Nephron progenitor cell (in vitro differentiated cells): ENCODE measurements at regions not wholly inside any gene's neighbourhood (a gene's known extent, or its start where the extent isn't known, plus 50 kb on each side); places are given as distances from the start of the nearest gene placed in this dataset.

Experiments used
- DNase-seq: peaks from one replicate; pipeline ENCODE4 v3.0.0; 2021
- H3K27ac Mint-ChIP-seq: 2 replicates; pipeline ENCODE4 v1.8.0; 2021; ENCODE audit warnings: mild to moderate bottlenecking, moderate library complexity, mixed read lengths
- H3K27me3 Mint-ChIP-seq: 2 replicates; pipeline ENCODE4 v1.8.0; 2021; ENCODE audit warnings: mild to moderate bottlenecking, low read depth, mixed read lengths; ENCODE audit not compliant: poor library complexity
- H3K36me3 Mint-ChIP-seq: 2 replicates; pipeline ENCODE4 v1.8.0; 2021; ENCODE audit warnings: low read depth, mixed read lengths
- H3K4me1 Mint-ChIP-seq: 2 replicates; pipeline ENCODE4 v1.8.0; 2021; ENCODE audit warnings: mixed read lengths
- H3K4me3 Mint-ChIP-seq: 2 replicates; pipeline ENCODE4 v1.8.0; 2021; ENCODE audit warnings: mild to moderate bottlenecking, moderate library complexity, mixed read lengths
- H3K9me3 Mint-ChIP-seq: 2 replicates; pipeline ENCODE4 v1.8.0; 2021; ENCODE audit warnings: mild to moderate bottlenecking, moderate library complexity, mixed read lengths
- TF ChIP-seq, protein P1 (sequence below): fragments of 200-600 bp; sonication (generic); IDR thresholded peaks from 2 replicates; pipeline ENCODE4 v1.5.0; 2021; ENCODE audit warnings: antibody characterized with exemption

DNA sequence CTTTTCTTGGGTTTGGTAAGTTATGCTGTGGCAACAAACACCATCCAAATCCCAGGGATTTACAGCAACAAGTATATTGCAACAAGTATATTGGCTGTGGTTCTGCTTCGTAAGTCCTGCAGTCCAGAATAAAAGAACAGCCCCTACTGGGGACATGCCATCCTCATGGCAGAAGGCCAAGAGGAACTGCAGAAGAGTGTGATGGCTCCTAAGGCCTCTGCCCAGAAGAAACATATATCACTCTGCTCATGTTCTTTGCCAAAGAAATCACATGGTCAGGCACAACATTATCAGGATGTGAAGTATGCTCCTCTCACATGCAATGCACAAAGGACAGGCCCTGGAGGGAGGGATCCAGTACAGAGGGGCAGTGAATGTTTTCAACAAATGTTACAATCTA, 159.6 kb upstream of the TAS2R1 start:
- TF ChIP-seq, protein P1, sequence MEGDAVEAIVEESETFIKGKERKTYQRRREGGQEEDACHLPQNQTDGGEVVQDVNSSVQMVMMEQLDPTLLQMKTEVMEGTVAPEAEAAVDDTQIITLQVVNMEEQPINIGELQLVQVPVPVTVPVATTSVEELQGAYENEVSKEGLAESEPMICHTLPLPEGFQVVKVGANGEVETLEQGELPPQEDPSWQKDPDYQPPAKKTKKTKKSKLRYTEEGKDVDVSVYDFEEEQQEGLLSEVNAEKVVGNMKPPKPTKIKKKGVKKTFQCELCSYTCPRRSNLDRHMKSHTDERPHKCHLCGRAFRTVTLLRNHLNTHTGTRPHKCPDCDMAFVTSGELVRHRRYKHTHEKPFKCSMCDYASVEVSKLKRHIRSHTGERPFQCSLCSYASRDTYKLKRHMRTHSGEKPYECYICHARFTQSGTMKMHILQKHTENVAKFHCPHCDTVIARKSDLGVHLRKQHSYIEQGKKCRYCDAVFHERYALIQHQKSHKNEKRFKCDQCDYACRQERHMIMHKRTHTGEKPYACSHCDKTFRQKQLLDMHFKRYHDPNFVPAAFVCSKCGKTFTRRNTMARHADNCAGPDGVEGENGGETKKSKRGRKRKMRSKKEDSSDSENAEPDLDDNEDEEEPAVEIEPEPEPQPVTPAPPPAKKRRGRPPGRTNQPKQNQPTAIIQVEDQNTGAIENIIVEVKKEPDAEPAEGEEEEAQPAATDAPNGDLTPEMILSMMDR, result no peak
- Mint-ChIP-seq H3K4me1 (peaks cover 19% of the 10 kb centered on the region), H3K27ac (no peak overlapping the region), H3K36me3 (no peaks in the 10 kb centered on the region), H3K9me3 (no peaks in the 10 kb centered on the region), H3K4me3 (no peak overlapping the region), H3K27me3 (no peaks in the 10 kb centered on the region)
- DNase-seq, result no peak

DNA sequence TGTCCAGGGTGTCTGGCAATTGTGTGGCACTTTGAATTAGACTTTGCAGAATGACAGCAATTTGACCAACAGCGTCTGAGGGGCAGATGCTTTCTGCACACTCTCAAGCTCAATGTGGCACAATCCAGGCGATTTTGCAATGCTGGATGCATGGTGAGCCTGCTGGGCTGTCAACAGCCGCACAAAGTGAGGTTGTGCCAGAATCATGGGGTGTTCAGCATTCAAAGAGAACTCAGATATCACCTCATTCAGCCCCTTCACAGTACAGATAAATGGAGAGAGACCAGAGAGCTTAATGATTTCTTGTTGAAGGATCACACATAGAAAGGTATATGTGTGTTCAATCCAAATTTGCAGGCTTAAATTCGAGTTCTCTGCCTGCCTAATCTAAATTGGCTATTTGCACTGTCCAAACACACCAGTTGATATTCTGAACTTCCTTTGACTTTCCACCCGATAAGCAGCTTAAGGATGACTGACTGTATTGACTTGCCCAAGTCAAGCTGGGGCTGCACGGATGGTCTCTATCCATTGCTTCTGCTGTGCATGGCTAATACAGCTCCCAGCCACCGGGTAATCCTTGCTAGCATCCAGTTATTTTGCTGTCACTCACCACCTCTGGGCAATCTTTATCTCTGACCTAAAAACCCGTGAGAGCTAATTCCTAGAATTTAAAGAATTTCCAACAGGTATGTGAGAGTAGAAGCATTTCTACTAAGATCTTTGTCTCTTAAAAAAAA, 157.9 kb upstream of the TAS2R1 start:
- Mint-ChIP-seq H3K36me3 (no peaks in the 10 kb centered on the region), H3K27ac (no peak overlapping the region), H3K27me3 (no peaks in the 10 kb centered on the region), H3K9me3 (no peaks in the 10 kb centered on the region), H3K4me3 (no peak overlapping the region), H3K4me1 (peaks cover 12% of the 10 kb centered on the region)
- TF ChIP-seq, protein P1, result no peak
- DNase-seq, result no peak

DNA sequence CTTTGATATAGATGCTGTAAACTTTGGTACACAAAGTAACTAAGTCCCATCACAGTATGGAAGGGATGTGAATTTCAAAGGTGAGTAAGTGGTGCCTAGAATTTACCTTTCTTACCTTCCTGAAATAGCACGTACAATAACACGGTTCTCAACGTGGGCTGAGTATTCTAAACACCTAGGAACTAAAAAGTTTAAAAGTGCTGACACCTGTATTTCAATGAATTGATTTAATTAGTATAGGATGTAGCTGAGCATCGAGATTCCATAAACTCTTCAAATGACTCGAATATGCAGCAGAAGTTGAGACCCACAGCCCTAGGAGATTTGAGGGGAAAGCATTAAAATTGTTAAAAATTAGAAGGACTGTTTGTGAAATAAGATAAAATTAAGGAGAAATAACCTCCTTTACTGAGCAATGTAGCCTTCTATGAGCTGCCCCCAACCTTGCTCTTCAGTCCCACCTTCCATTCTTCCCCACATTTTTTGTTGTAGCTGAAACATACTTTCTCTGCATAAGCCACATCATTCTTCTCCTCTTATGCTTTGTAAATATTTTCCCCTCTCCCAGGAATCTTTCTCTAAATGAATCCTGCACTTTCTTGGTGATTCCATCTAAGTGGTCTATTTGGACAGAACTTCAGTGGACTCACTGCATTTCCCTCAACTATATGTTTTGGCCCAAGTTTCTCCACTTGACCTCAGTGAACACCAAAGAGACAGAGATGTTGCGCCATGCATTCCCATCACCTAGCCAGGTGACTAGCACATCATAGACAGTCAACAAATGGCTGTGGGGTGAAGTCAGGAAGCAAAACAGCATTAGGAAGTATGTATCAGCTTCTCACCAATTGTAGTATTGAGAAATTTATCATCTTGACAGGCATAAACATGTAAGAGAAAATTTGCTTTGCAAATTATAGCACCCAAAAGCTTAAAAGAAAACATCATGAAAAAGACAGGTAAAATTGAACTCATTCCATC, 156.5 kb upstream of the TAS2R1 start:
- H3K36me3 Mint-ChIP-seq, result peaks cover 3% of the 10 kb centered on the region
- peaks cover 18% of the 10 kb centered on the region for H3K4me1 Mint-ChIP-seq
- TF ChIP-seq, protein P1, result no peak
- H3K27me3 Mint-ChIP-seq, result no peaks in the 10 kb centered on the region
- H3K4me3 Mint-ChIP-seq, result no peak overlapping the region
- no peak overlapping the region for H3K27ac Mint-ChIP-seq
- H3K9me3 Mint-ChIP-seq, result peaks cover 3% of the 10 kb centered on the region
- no peak for DNase-seq

DNA sequence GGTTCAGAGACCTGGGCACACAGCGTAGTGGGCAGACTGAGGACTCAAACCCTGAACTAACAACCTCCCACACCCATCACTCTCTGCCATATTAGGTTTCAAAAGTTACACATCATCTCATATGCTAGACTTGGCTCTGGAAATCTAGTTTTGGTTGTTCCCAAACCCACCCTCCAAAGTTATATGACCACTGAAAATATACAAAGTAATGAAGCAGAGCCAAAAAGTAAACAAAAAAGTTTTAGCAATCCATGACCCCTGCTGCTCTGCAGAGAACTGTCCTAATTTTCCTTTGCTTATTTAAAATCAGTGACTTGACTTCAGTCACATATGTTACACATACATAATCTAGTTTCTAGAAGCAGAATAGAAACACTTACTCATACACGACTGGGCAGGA, 155.6 kb upstream of the TAS2R1 start:
- DNase-seq, result no peak
- TF ChIP-seq, protein P1, result no peak
- peaks cover 24% of the 10 kb centered on the region for H3K4me1 Mint-ChIP-seq
- peaks cover 2% of the 10 kb centered on the region for H3K27me3 Mint-ChIP-seq
- no peak overlapping the region for H3K4me3 Mint-ChIP-seq
- H3K36me3 Mint-ChIP-seq, result peaks cover 9% of the 10 kb centered on the region
- peaks cover 9% of the 10 kb centered on the region for H3K9me3 Mint-ChIP-seq
- H3K27ac Mint-ChIP-seq, result no peak overlapping the region

DNA sequence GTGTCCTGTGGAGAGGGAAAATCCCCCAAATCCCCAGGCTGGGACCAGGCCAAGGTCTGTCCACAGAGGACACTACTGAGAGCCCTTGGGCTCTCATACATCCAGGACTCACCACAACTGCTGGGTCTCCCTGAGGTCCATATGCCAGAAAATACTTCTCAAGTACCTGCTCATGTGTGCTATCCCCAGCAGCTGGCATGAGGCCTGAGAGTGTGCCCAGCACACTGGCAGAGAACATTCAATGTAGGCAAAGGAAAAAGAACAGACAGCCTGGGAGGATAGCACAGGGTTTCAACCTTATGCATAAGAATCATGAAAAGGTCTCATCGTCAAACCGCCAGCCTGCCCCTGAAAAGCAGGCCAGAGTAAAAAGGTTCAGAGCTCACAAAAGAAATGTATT, 154.1 kb upstream of the TAS2R1 start:
- H3K36me3 Mint-ChIP-seq, result peaks cover 17% of the 10 kb centered on the region
- TF ChIP-seq, protein P1, result no peak
- no peak overlapping the region for H3K27ac Mint-ChIP-seq

More for the DNA sequence above, 154.1 kb upstream of the TAS2R1 start:
- no peak for DNase-seq
- Mint-ChIP-seq H3K27me3 (peaks cover 2% of the 10 kb centered on the region), H3K4me3 (no peak overlapping the region), H3K4me1 (peaks cover 24% of the 10 kb centered on the region), H3K9me3 (peaks cover 21% of the 10 kb centered on the region)
